AG09319 (cell line): ENCODE measurements at regions not wholly inside any gene's neighbourhood (a gene's known extent, or its start where the extent isn't known, plus 50 kb on each side); places are given as distances from the start of the nearest gene placed in this dataset.

ENCODE experiments used
- DNase-seq: peaks from one replicate; pipeline ENCODE4 v3.0.0-alpha.2; 2010; ENCODE audit warnings: low read depth; ENCODE audit errors: extremely low read depth
- CTCF ChIP-seq: IDR thresholded peaks from 2 replicates; pipeline ENCODE4 v1.5.1; 2011; ENCODE audit warnings: low read depth, mild to moderate bottlenecking, inconsistent platforms, low read length, moderate library complexity

GRCh38 chr14:38316922-38317321 lies 61.0 kb upstream of the CLEC14A start:
- DNase-seq, result no peak

GRCh38 chr14:38311655-38312054 lies 55.8 kb upstream of the CLEC14A start:
- DNase-seq, result no peak
- no peak for TF ChIP-seq CTCF

More at GRCh38 chr14:38316922-38317321, 61.0 kb upstream of the CLEC14A start:
- TF ChIP-seq CTCF, result no peak

DNA sequence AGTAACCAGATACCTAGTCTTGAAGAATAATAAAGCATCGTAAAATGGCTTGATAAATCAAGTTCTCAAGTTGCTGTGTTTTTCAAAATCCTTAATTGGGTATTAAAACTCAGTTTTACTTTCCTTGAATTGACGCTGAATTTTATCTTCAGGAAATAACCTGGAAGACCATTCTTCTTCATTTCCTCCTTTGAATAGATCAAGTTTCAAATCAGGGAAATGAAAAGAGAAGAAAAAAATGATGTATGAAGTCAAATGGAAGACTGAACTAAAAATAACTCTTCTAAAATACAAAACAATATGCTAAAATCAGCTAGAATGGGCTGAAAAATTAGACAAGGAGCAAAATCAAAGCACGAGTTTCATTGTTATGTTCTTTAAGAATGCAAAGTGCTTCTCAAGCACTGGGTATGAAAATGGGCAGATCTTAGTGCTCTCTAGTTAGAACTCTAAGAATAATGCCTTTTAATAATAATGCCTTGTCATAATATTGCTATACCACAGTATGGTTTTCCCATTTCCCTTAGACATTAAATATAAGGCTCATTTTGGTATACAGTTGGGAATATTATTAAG lies 54.6 kb upstream of the CLEC14A start:
- TF ChIP-seq CTCF, result no peak

GRCh38 chr14:38309522-38310277 lies 53.8 kb upstream of the CLEC14A start:
- no peak for DNase-seq
- TF ChIP-seq CTCF, result no peak

More for the DNA sequence above, 54.6 kb upstream of the CLEC14A start:
- no peak for DNase-seq
